HG03159 (cell line): ENCODE measurements at regions not wholly inside any gene's neighbourhood (a gene's known extent, or its start where the extent isn't known, plus 50 kb on each side); places are given as distances from the start of the nearest gene placed in this dataset.

Experiments used
- ATAC-seq: cut with Tn5 transposase; IDR thresholded peaks from one replicate; pipeline ENCODE4 v1.9.1; 2021; ENCODE audit warnings: mild to moderate bottlenecking, moderate library complexity; ENCODE audit not compliant: unreplicated experiment

DNA sequence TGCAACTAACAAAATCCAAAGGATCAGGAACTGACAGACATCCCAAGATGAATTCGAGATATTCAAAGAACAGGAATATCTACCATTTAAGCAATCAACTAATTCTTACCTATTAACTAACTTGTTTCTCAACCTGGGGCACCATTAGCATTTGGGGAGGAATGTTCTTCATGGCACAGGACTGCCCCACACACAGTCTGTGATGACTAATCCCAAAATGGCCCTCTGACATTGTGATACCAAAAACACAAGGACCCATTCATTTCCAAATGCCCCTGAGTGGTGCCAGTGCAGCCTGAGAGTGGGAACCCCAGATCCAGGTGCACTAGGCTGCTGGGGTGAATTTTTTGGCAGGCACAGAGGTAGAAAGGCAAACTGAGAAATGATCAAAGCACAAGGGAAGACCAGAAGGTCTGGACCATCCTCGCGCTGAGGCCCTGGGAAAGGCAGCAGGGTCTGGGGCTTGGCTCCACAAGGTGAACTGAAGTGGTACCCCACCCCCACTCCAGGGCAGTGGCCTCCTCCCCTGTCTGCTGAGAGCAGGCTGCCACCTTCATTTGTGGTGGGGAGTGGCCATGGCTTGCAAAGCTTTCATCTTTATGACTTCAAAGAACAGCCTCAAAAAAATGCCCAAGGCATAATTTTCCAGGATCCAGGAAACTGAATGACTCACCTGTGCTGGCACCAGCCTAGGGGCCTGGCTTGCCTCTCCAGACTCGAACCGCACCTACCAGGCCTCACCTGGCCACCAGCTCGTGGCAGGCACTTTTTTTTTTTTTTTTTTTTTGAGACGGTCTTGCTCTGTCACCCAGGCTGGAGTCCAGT lies 122.4 kb downstream of the BCOR start:
- ATAC-seq: no peak

DNA sequence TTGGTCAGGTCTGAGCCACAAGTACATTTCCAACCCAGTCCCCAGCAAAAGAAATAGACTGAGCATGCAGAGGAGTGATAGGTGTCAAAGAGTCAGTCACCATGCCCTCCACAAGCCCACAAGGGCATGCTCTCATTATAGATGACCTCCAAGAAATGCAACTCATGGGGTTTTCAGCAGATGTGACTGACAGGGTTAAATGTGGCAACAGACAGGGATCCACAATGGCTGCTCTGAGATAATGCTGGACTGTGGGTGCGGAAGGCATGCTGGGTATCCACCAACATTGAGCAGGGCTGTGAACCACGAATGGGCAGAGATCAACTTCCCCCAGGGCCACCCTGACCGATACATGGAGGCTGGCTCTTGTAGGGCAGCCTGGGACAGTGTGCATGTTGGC lies 115.8 kb downstream of the BCOR start:
- ATAC-seq: no peak

DNA sequence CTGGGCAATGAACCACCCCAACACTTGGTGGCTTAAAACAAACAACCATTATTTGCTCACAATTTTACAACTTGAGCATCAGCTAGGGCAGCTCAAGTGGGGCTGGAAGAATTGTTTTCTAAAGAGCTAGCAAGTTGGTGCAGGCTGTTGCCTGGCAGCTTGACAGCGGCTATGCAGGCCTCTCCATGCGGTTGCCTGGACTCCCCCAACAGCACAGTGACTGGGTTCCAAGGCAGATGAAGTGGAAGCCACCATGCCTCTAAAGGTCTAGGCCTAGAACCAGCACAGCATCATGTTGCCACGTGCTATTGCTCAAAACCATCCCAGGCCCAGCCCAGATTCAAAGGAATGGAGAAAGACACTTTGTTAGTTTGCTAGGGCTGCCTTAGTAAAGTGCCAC lies 114.8 kb downstream of the BCOR start:
- no peak for ATAC-seq

DNA sequence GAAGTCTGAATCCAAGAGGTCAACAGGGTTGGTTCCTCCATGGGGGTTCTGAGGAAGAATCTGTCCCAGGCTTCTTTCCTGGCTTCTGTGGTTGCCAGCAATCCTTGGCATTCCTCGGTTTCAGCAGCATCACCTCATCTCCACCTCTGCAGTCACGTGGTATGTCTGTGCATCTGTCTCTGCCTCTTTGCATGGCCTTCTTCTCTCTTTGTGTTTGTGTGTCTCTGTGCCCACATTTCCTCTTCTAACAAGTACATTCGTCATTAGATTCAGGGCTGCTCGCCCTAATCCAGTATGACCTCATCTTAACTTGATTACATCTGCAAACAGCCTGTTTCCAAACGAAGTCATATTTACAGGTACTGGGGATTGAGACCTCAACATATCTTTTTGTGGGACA lies 114.0 kb downstream of the BCOR start:
- no peak for ATAC-seq

DNA sequence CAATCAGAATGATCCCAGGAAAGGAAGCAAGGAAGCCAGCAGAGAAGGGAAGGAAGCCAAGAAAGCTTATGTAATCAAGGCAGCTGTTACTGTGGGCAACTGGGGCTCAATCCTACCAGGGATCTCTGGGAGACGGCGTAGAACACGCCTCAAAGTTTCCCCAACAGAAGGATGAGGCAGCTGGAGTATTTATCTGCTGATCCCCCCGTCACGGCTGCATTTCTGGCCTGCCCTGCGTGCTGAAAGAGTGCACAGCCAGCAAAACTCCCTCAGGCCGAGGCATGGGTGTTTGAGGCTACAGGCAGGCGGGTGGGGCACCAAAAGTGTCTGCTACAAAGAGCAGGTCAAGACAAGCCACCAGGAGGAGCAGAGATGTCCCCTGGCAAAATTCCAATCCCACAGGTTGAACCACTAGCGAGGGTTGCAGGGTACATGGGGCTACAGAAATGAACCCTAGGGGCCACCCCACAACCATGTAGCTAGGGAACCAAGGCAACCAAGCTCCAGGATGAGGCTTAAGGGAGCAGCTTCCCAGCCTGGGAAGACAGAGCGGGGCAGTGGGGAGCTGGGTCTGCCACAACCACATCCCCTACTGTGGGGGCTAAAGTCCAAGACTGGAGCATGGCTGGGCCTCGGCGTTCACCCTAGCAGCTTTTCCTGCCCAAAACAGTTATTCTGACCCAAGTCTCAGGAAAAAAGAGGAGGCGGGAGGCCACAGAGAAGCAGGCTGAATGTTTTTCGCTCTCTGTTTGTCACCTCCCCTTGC lies 113.4 kb downstream of the BCOR start:
- ATAC-seq: no peak

DNA sequence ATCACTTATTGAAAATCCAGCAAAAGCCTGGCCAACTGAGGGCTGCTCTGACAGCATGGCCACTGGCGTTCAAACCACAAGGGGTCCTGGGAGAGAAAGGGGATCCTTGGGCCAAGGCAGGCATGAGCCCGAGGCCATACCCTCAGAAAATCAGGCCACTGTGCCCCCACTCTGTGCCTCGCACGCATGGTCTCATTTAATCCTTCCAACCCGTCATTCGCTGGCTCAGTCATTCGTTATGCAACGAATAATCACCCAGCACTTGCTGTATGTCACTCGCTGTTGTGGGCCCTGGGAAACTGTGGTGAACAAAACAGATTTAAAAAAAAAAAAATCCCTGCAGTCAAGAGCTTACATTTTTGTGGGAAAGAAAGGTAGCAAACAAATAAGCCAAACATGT lies 112.7 kb downstream of the BCOR start:
- no peak for ATAC-seq

DNA sequence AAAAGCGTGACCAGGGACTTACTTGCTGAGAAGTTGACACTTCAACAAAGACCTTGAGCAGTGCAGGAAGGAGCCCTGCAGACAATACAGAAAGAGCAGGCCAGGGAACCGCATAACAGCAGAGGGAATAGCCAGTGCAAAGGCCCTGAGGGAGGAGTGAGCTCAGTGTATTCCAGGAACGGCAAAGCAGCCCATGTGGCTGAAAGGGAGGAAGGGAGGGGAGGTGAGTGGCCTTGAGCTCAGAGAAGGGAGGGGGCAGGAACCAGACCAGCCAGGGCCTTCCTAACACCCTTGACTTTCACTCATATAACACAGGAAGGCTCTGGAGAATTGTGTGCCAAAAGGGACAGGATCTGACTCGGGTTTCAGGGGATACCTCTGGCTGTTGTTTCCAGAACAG lies 112.2 kb downstream of the BCOR start:
- no peak for ATAC-seq

DNA sequence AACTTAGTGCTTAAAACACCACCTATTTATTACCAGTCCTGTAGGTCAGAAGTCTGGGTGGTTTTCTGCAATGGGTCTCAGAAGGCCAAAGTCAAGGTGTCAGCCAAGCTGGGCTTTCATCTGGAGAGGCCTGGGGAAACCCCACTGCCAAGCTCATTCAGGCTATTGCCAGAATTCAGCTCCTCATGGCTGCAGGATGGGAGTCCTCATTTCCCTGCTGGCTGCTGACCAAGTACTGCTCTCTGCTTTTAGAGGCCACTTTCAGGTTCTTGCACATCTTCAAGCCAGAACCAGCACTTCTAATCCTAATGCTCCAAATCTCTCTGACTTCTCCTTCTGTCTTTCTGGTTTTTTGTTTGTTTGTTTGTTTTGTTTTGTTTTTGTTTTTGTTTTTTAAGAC lies 109.3 kb downstream of the BCOR start:
- ATAC-seq: no peak

DNA sequence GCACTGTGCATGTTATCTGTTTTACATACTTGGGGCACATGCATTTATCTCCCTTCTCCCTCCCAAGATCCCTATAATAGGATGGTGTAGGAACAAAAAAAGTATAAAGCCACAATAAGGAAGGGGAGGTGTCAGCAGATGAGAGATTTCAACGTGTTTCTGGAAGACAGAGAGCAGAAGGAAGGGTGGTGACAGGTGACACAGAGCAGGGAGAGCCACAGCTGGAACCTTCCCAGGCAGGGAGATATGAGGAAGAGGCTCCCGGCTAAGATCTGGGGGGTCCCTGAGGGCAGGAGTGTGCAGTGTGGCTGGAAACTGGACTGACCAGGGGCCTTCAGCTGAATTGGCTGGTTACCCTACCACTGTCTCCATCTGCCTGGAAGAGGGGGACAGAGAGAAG lies 107.4 kb downstream of the BCOR start:
- no peak for ATAC-seq

DNA sequence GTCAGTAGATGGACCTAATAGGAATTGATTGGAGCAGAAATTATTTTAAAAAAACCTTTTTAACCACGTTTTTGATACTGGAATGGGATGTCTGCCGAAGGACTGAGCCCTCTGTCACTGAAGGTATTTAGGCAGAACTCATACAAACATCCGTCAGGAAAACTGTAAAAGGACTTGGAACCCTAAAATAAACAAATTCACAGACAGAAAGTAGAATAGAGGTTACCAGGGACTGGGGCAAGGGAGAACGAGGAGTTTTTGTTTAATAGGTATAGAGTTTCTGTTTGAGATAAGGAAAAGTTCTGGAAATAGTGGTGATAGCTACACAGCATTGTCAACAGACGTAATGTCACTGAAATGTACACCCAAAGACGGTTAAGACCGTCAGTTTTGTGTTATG lies 105.5 kb downstream of the BCOR start:
- no peak for ATAC-seq

DNA sequence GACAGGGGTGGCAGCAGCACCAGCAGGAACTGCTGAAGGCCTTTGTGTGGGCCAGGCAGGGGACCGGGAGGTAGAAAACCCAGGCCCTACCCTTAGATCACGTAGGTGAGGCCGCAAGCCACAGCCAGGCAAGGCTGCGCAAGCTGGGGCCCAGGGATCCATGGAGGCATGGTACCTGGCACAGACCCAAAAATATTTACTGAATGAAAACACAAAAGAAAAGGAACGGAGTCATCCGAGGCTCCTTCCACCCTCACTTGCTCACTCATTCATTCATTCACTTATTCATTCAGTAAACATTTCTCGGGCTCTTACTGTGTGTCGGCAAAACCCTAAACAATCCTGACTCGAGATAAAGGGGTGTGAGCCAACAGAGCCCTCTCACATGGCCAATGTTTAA lies 102.3 kb downstream of the BCOR start:
- ATAC-seq: no peak

DNA sequence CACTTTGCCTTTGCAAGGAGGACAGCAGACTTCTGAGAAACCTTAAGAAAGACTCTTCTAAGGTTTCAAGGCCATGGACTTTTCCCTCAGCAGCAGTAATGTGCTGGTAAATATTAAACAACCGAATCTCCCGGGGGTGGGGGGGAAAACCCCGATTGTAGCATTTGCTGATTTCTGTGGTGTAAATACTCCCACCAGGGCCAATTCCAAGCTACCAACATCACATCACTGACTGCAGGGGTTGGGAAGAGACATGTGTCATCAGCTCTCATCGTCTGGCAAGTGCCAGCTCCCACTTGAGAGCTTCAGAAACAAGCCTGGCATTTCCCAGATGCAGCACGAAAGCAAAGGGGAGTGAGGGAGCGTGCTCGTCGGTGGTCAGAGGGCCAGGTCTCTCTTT lies 101.2 kb downstream of the BCOR start:
- ATAC-seq: no peak

DNA sequence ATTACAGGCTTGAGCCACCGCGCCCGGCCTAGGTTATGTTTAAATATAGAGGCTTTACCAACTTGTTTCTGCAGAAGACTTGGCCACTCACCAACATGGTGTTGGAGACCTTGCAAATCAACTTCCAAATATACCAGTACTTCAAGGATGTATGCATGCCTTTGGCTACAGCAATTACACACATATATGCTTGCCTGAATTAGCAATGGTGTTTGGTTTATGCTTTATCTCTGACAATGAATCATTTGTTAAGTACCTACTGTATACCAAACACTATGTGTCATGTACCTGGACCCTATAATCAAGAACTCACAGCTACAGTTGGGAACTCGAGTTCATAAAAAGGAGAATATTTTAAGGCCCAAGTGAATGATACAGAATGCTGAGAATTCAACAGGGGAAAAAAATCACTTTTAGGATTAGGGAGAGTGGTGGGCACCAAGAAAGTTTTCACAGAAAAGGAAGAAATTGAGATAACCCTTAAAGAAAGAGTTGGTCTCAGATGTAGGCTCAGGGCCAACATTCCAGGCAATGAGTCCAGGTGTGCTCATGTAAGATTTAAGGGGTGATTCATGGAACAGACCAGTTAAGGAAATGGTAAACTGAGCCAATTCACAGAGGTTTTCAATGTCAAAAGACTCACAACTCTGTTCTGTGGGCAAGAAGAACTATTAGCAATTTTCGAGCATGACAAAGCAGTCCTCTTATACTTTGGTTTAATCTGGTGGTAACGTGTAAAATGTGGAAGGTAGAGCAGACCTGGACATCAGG lies 98.9 kb downstream of the BCOR start:
- ATAC-seq: no peak
